CD14-positive monocyte (primary cell): ENCODE measurements at regions not wholly inside any gene's neighbourhood (a gene's known extent, or its start where the extent isn't known, plus 50 kb on each side); places are given as distances from the start of the nearest gene placed in this dataset.

Experiments
- DNase-seq, 3 donors: peaks; one replicate each; pipeline ENCODE4 v3.0.0-alpha.2; 2011 to 2022
- H2AFZ ChIP-seq: 2 replicates; pipeline ENCODE4 v1.6.0; 2012; ENCODE audit warnings: mild to moderate bottlenecking, low read depth, low read length, inconsistent platforms; ENCODE audit not compliant: insufficient read depth, poor library complexity, severe bottlenecking
- H3K27ac ChIP-seq, 2 donors: 1 replicate in 1 of 2; 2 replicates in 1 of 2; pipeline ENCODE4 v1.5.1; 2012 to 2013; ENCODE audit warnings: low read length in 2 of 2, control low read depth in 1 of 2, inconsistent platforms in 1 of 2, low read depth in 1 of 2, mild to moderate bottlenecking in 1 of 2
- H3K27me3 ChIP-seq, 2 donors: one replicate each; pipeline versions ENCODE4 v1.6.0 to v1.6.1; 2011 to 2013; ENCODE audit warnings: low read length in 2 of 2; ENCODE audit not compliant: control insufficient read depth in 2 of 2, insufficient read depth in 2 of 2
- H3K36me3 ChIP-seq, 2 donors: replicated peaks in 1 of 2; 1 replicate in 1 of 2; 2 replicates in 1 of 2; pipeline versions ENCODE4 v1.5.1 to v1.6.1; 2012 to 2013; ENCODE audit warnings: low read length in 2 of 2, control low read depth in 1 of 2, inconsistent platforms in 1 of 2, mild to moderate bottlenecking in 1 of 2; ENCODE audit not compliant: insufficient read depth in 2 of 2, control insufficient read depth in 1 of 2
- H3K4me1 ChIP-seq, 2 donors: 1 replicate in 1 of 2; 2 replicates in 1 of 2; pipeline versions ENCODE4 v1.5.1 to v1.6.1; 2012 to 2013; ENCODE audit warnings: low read length in 2 of 2, control low read depth in 1 of 2, inconsistent platforms in 1 of 2, mild to moderate bottlenecking in 1 of 2, moderate library complexity in 1 of 2; ENCODE audit not compliant: insufficient read depth in 2 of 2, control insufficient read depth in 1 of 2
- H3K4me2 ChIP-seq: replicated peaks from 2 replicates; pipeline ENCODE3; 2012; ENCODE audit warnings: low read length, moderate library complexity, mild to moderate bottlenecking; ENCODE audit not compliant: poor library complexity, severe bottlenecking; ENCODE audit errors: extremely low read depth
- H3K4me3 ChIP-seq, 3 experiments: fragments of 200-600 bp in 1 of 3; sonication (generic) in 1 of 3; replicated peaks in 1 of 3; 1 replicate in 2 of 3; 2 replicates in 1 of 3; pipeline ENCODE4 v1.5.1; 2011 to 2013; ENCODE audit warnings: low read length in 3 of 3, mild to moderate bottlenecking in 3 of 3, control low read depth in 2 of 3, low read depth in 2 of 3, inconsistent platforms in 1 of 3, moderate library complexity in 1 of 3
- H3K79me2 ChIP-seq: 2 replicates; pipeline ENCODE4 v1.6.0; 2012; ENCODE audit warnings: mild to moderate bottlenecking, control low read depth, inconsistent platforms, low read length, moderate library complexity; ENCODE audit not compliant: insufficient read depth
- H3K9ac ChIP-seq: 2 replicates; pipeline ENCODE4 v1.6.0; 2017; ENCODE audit warnings: low read length, mild to moderate bottlenecking; ENCODE audit not compliant: insufficient read depth, poor library complexity, severe bottlenecking
- H3K9me3 ChIP-seq, 2 donors: replicated peaks in 1 of 2; 1 replicate in 1 of 2; 2 replicates in 1 of 2; pipeline versions ENCODE4 v1.5.1 to v1.6.1; 2012 to 2013; ENCODE audit warnings: low read length in 2 of 2, control low read depth in 1 of 2; ENCODE audit not compliant: control insufficient read depth in 1 of 2, insufficient read depth in 1 of 2
- H4K20me1 ChIP-seq: 2 replicates; pipeline ENCODE4 v1.6.0; 2012; ENCODE audit warnings: mild to moderate bottlenecking, low read length, control low read depth, moderate library complexity; ENCODE audit not compliant: insufficient read depth
- H3K27ac Mint-ChIP-seq, 7 donors: one replicate each; pipeline ENCODE4 v1.8.0; 2020; ENCODE audit warnings: mild to moderate bottlenecking in 7 of 7, mixed read lengths in 7 of 7, moderate library complexity in 6 of 7, inconsistent platforms in 2 of 7
- H3K27me3 Mint-ChIP-seq, 3 donors: one replicate each; pipeline ENCODE4 v1.8.0; 2021 to 2022; ENCODE audit warnings: low read depth in 3 of 3, mild to moderate bottlenecking in 3 of 3, mixed read lengths in 3 of 3, moderate library complexity in 3 of 3, inconsistent platforms in 1 of 3
- H3K36me3 Mint-ChIP-seq, 2 donors: one replicate each; pipeline ENCODE4 v1.8.0; 2020; ENCODE audit warnings: mixed read lengths in 2 of 2, inconsistent platforms in 1 of 2, mild to moderate bottlenecking in 1 of 2
- H3K4me1 Mint-ChIP-seq: one replicate; pipeline ENCODE4 v1.8.0; 2020; ENCODE audit warnings: mild to moderate bottlenecking, mixed read lengths
- H3K4me3 Mint-ChIP-seq, 2 donors: one replicate each; pipeline ENCODE4 v1.8.0; 2020; ENCODE audit warnings: mild to moderate bottlenecking in 2 of 2, mixed read lengths in 2 of 2, moderate library complexity in 1 of 2
- H3K9me3 Mint-ChIP-seq, 7 donors: one replicate each; pipeline ENCODE4 v1.8.0; 2020 to 2022; ENCODE audit warnings: mixed read lengths in 7 of 7, mild to moderate bottlenecking in 6 of 7, moderate library complexity in 6 of 7, inconsistent platforms in 2 of 7
- WGBS: methylation state at CpG from one replicate; pipeline ENCODE4 v1.1.5; 2013; ENCODE audit warnings: missing lambda C conversion rate; ENCODE audit not compliant: insufficient coverage; 5-methylcytosine and 5-hydroxymethylcytosine counted together
- intact Hi-C, 2 donors: fragments of 100-400 bp; cut with micrococcal nuclease; formaldehyde crosslinking; loops; one replicate each; pipeline versions ENCODE4 v1.15.0 to v1.15.1; 2023
- TF ChIP-seq, protein P1 (sequence below): fragments of 200-600 bp; IDR thresholded peaks from one replicate; pipeline ENCODE4 v1.8.0; 2022; ENCODE audit warnings: antibody characterized with exemption, mild to moderate bottlenecking

DNA sequence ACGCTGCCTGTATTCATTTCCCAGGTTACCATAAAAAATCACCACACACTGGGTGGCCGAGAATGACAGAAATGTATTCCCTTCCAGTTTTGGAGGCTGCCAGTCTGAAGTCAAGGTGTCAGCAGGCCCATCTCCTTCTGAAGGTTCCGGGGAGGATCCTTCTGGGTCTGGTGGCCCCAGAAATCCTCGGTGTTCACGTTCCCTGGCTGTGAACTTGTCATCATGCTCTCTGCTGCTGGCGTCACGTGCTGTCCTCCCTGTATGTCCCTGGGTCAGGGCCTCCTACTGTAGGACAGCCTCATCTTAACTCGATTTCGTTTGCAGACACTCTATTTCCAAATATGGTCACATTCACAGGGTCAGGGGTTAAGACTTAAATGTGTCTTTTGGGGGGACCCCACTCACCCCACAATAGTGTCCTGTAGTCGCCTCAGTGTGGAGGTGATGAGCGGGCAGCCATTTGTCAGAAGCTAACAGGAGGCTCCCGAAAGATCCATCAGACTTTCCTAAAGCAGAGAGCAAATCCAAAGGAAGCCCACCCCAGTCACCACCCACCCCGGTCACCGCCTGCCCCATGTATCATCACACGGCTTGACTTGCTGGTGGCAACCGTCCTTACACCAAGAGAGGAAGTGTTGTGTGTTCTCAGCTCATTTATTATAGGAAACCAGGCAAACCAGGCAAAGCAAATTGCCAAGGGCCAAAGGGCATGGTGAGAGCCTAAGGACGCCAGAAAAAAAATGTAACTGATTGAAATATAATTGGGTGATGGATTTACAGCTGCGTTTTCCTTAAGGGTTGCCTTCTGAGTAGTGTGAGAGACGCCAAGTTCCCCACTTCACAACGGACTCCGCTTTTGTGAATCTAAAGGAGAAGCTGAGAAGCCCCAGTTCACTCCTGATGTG lies 148.8 kb upstream of the ZNF236 start:
- Histone ChIP-seq H4K20me1 (no peaks in the 10 kb centered on the region), H2AFZ (no peak overlapping the region), H3K9me3 (no peaks in the 10 kb centered on the region), H3K9ac (no peak overlapping the region), H3K4me1 (no peaks in the 10 kb centered on the region), H3K36me3 (no peaks in the 10 kb centered on the region), H3K4me3 (no peak overlapping the region), H3K79me2 (no peaks in the 10 kb centered on the region), H3K4me2 (no peak overlapping the region), H3K27ac (no peak overlapping the region), H3K27me3 (no peaks in the 10 kb centered on the region)
- no peak overlapping the region for H3K27ac Mint-ChIP-seq
- TF ChIP-seq, protein P1, sequence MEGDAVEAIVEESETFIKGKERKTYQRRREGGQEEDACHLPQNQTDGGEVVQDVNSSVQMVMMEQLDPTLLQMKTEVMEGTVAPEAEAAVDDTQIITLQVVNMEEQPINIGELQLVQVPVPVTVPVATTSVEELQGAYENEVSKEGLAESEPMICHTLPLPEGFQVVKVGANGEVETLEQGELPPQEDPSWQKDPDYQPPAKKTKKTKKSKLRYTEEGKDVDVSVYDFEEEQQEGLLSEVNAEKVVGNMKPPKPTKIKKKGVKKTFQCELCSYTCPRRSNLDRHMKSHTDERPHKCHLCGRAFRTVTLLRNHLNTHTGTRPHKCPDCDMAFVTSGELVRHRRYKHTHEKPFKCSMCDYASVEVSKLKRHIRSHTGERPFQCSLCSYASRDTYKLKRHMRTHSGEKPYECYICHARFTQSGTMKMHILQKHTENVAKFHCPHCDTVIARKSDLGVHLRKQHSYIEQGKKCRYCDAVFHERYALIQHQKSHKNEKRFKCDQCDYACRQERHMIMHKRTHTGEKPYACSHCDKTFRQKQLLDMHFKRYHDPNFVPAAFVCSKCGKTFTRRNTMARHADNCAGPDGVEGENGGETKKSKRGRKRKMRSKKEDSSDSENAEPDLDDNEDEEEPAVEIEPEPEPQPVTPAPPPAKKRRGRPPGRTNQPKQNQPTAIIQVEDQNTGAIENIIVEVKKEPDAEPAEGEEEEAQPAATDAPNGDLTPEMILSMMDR = no peak
- WGBS = 96% methylated on average over 9 of the region's 21 CpGs
- H3K4me1 Mint-ChIP-seq = peaks cover 2% of the 10 kb centered on the region
- intact Hi-C loops = no loop called here
- no peak for DNase-seq
- no peaks in the 10 kb centered on the region for H3K9me3 Mint-ChIP-seq
- H3K36me3 Mint-ChIP-seq = no peaks in the 10 kb centered on the region
- H3K4me3 Mint-ChIP-seq = no peak overlapping the region
- H3K27me3 Mint-ChIP-seq = peaks cover 4 to 10% (median 6%) of the 10 kb centered on the region in 3 donors

DNA sequence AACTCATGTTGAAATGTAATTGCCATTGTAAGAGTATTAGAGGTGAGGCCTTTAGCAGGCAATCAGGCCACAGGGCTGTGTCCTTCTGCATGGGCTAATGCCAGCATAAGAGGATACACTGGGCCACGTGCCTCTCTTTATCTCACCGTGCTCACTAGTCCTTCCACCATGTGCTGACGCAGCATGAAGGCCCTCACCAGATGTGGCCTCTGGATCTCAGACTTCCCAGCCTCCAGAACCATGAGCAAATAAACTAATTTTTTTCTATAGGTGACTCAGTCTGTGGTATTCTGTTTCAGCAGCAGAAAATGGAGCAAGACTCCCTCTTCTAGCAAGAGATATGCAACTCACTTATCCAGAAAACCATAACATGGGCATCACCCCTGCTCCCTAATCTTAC lies 149.7 kb upstream of the ZNF236 start:
- no peaks in the 10 kb centered on the region for H4K20me1 ChIP-seq
- no peaks in the 10 kb centered on the region for H3K36me3 ChIP-seq
- no peak overlapping the region for H2AFZ ChIP-seq
- no peak overlapping the region for H3K9ac ChIP-seq
- DNase-seq = no peak
- Mint-ChIP-seq H3K4me3 (no peak overlapping the region), H3K9me3 (peaks cover 0 to 1% (median 0%) of the 10 kb centered on the region in 7 donors), H3K4me1 (peaks cover 2% of the 10 kb centered on the region), H3K27ac (no peak overlapping the region), H3K36me3 (no peaks in the 10 kb centered on the region), H3K27me3 (peaks cover 4 to 10% (median 6%) of the 10 kb centered on the region in 3 donors)
- no peaks in the 10 kb centered on the region for H3K9me3 ChIP-seq
- 100% methylated on average over 2 of the region's 3 CpGs for WGBS
- H3K4me2 ChIP-seq = no peak overlapping the region
- no peaks in the 10 kb centered on the region for H3K4me1 ChIP-seq
- TF ChIP-seq, protein P1 = no peak
- no peak overlapping the region for H3K4me3 ChIP-seq
- H3K27ac ChIP-seq = no peak overlapping the region
- no peaks in the 10 kb centered on the region for H3K27me3 ChIP-seq
- no peaks in the 10 kb centered on the region for H3K79me2 ChIP-seq
- intact Hi-C loops = no loop called here
